ENCODE measurements at regions not wholly inside any gene's neighbourhood (a gene's known extent, or its start where the extent isn't known, plus 50 kb on each side); places are given as distances from the start of the nearest gene placed in this dataset.

DNA sequence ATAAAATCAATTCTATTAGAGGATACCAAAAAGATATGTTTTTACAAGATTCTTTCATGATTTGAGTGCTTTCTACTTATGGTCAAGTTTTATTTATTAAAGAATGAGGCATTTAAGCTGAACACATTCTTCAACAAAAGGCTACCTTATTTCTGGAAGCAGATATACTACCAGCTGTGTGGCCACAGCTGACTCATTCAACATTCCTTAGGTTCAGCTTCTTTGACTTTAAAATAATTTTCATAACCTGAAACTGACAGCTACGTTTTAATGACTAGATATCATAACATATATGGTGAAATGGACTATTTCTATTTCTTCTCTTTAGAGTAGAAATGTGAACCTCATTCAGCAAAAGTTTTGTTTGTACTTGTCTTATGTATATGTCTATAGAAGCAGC is 414.2 kb upstream of the SEMA3C start:
- TF ChIP-seq, protein P1, sequence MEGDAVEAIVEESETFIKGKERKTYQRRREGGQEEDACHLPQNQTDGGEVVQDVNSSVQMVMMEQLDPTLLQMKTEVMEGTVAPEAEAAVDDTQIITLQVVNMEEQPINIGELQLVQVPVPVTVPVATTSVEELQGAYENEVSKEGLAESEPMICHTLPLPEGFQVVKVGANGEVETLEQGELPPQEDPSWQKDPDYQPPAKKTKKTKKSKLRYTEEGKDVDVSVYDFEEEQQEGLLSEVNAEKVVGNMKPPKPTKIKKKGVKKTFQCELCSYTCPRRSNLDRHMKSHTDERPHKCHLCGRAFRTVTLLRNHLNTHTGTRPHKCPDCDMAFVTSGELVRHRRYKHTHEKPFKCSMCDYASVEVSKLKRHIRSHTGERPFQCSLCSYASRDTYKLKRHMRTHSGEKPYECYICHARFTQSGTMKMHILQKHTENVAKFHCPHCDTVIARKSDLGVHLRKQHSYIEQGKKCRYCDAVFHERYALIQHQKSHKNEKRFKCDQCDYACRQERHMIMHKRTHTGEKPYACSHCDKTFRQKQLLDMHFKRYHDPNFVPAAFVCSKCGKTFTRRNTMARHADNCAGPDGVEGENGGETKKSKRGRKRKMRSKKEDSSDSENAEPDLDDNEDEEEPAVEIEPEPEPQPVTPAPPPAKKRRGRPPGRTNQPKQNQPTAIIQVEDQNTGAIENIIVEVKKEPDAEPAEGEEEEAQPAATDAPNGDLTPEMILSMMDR (IDR thresholded peaks at IDR 0.05): no peak
- TF ChIP-seq POLR2A (IDR thresholded peaks at IDR 0.05): no peak
